ENCODE measurements at regions not wholly inside any gene's neighbourhood (a gene's known extent, or its start where the extent isn't known, plus 50 kb on each side); places are given as distances from the start of the nearest gene placed in this dataset.
"Not testable (repeated sequence)": the region's sequence is repeated elsewhere in the genome, so short reads cannot be mapped to it uniquely, and the experiment has no call there.

GRCh38 chr1:149728598-149728997 is 53.9 kb upstream of the FCGR1A start:
- not testable (repeated sequence) for TF ChIP-seq EZH2phosphoT487 (IDR thresholded peaks at IDR 0.05; ENCODE audit: unreplicated experiment); EZH2 (IDR thresholded peaks at IDR 0.05; ENCODE audit: low read depth, unreplicated experiment)
- TF ChIP-seq, protein P1, sequence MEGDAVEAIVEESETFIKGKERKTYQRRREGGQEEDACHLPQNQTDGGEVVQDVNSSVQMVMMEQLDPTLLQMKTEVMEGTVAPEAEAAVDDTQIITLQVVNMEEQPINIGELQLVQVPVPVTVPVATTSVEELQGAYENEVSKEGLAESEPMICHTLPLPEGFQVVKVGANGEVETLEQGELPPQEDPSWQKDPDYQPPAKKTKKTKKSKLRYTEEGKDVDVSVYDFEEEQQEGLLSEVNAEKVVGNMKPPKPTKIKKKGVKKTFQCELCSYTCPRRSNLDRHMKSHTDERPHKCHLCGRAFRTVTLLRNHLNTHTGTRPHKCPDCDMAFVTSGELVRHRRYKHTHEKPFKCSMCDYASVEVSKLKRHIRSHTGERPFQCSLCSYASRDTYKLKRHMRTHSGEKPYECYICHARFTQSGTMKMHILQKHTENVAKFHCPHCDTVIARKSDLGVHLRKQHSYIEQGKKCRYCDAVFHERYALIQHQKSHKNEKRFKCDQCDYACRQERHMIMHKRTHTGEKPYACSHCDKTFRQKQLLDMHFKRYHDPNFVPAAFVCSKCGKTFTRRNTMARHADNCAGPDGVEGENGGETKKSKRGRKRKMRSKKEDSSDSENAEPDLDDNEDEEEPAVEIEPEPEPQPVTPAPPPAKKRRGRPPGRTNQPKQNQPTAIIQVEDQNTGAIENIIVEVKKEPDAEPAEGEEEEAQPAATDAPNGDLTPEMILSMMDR (conservative IDR thresholded peaks at IDR 0.05; ENCODE audit: low read depth in 2 of 2): not testable (repeated sequence)
